Fibroblast of peridontal ligament (primary cell): ENCODE measurements at regions not wholly inside any gene's neighbourhood (a gene's known extent, or its start where the extent isn't known, plus 50 kb on each side); places are given as distances from the start of the nearest gene placed in this dataset.

Experiments
- DNase-seq: peaks from one replicate; pipeline ENCODE4 v3.0.0-alpha.2; 2010; ENCODE audit errors: extremely low read depth

DNA sequence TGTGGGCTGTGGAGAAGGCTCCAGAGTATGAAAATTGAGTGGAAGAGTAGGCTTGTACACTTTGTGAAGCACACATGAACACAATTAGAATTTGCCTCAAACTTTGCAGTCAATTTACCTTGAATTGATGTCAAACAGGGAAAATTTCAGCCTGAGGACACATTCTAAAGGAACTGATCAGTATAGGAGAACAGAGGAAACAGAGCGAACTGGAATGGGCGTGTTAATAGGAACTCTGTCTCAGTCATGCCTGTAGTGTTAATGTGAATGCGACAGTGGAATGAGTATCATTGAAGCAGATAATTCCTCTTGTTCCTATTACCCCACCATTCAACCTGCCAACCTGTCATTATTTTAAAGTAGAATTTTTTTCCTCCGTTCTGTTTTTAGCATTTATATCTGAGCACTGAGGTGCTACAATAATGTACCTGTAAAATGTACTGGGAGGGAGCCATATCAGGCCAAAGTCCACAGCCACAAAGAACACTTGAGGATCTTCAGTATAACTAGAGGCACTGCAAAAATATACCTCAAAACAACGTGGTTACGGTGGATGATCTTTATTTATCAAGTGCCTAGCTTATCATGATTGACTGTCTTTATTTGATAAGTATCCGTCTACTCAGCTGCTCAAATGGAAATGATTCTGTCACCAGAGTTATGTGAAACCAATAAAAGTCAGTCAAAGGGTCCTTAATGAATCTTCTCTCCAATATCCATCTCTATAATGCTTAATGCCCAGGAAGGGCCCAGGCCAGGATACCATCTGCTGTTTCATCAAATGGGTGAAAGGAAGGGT, 125.3 kb upstream of the STMND1 start:
- DNase-seq: no peak

DNA sequence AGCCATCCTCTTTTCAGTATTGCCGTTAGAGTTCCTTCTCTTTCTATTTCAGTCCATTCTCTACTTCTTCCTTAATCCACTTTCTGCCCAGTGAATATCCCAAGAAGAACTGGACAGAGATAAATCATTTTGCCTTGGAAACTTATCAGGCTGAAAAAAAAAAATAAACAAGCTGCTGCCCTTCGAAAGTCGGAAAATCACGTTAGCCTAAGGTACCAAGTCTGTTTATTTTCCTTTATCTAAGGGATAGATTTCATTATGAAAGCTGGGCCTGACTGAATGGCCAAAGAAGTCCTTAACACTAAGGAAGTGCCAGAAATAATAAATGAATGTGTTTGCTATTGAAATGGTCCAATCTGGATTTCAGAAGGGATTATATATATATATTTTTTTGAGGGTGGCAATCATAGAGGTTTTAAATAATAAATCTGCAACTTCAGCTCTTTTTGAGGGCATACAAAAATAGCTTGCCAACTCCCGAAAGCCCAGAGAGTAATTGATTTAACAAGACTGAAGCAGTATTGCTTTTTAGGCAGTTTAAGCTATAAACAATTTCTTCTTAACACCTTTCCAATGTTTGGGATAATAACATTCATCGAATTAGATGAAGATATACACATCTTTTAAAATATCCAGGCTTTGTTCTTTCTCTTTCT, 127.0 kb upstream of the STMND1 start:
- no peak for DNase-seq

DNA sequence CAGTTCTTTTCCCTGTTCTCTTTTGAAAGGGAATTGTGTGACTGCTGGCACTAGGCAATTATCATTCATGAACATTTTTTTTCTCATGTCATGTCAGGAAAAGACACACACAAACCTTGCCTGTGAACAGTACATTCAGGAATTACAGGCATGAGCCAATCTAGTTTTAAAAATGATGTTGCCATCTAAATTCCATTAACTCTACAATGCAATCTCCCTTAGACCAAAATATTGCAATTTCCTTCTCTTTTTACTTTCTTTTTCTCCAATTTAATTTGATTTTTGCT, 127.5 kb upstream of the STMND1 start:
- peak; percentile 43 for DNase-seq

DNA sequence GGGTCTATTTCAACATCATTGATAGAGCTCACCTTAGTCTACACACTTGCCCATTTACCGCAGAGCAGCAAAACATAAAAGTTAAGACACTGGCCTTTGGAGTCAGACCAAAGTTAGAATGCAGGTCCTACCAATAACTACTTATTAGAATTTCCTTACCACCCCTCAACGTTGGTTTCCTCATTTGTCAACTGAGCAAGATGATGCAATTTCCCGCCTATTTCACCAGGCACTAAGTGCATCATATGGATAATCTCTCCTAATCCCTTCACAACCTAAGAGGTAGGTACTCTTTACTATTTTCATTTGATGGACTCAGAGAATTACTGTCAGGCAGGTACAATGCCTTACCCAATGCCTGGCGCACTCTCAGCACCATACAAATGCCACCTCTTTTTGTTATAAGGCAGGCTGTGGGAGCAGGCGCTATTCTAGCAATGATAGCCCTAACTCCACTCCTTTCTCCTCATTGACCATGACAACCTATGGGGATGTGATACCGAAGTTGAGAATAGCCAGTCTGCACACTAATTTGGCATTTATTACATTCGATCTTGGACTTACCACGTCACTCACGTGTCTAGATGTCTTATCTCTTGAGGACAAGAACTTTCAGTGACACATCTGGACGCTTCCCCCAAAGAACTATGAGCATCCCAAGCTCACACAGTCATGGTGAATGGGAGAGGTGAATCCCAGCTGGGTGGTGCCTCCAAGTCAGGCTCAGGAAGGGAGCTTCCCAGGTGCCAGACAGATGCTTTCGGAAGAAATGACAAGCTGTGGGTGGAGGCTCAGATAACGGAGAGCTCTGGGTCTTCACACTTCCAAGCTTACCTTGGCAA, 128.1 kb upstream of the STMND1 start:
- DNase-seq: no peak

DNA sequence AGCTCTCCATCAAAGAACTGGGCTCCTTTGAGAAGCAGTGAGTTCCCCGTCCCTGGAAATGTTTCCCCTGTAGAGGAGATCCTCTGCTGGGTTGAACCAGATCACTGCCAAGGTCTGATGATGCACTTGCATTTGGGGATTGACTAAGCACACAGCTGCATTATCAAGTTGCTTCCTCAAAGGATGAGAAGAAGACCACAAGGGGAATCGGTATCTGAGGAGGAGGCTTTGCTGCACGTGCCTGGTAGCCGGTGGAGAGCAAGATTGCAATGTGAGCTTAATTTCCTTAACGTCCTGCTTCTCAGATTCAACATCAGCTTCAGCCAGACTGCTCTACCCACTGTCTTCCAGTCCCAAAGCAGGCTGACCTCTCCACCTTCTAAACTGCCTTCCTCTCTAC, 128.8 kb upstream of the STMND1 start:
- no peak for DNase-seq

DNA sequence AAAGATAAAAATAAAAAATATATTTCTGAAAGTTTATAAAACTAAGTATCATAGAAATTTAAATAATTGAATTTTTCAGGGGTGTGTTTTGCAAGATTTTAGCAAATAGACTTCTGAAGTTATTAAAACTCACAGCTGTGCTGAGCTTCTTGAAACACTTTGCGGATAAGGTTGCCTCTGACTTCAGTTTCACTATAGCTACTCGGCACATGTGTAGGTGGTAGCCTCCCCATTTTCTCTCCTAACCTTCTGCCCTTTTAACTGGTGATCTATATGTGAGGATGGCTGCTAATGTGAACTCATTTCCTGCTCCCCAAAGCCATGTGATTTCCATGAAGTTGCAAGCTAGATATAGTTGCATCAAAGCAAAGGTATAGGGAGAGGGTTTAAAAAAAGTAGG, 129.3 kb upstream of the STMND1 start:
- DNase-seq: no peak

DNA sequence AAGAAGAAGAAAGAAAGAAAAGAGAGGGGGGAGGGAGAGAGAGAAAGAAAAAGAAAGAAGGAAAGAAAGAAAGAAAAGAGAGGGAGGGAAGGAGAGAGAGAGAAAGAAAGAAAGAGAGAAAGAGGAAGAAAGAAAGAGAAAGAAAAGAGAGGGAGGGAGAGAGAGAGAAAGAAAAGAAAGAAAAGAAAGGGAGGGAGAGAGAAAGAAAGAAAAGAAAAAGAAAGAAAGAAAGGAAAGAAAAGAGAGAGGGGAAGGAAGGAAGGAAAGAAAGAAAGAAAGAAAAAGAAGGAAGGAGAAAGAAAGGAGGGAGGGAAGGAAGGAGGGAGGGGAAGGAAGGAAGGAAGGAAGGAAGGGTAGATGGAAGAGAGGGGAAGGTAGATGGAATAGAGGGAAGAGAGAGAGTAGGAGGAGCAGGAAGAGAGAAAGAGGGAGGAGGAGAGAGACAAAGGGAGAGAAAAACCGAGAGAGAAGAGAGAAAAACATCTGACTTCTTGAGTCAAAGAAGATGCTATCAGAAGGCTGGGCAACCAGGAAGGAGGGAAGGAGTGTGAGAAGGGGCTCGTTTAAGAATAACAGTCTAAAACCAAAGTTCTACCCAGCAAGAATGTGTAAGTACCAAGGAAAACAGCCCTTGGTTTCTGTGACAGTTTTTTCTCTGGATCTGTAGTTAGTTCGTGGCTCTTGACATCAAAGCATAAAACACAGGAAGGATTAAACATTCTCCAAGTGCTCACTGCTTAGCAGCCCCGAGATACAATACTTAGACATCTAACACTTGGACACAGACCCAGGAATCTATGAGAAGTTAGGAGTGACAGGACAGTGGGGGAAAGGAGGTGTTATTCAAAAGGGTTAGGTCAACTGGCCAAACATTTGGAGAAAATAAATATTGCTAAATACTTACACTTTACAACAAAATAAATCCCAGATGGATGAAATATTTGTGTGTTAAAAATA, 131.9 kb upstream of the STMND1 start:
- DNase-seq: peak; percentile 54

DNA sequence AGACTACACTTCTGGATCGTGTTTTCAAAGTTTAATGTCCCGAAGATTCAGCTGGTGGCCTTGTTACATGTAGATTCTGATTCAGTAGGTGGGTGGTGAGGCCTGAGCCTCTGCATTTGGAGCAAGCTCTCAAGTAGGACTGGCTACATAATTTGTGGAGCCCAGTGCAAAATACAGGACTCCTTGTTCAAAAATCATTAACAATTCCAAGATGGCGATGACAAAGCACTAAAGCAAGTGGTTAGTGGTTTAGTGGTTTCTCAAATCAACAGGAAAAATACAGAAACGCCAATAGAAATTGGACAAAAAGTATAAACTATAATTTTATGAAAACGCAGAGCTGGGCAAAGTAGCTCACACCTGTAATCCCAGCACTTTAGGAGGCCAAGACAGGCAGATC, 133.7 kb upstream of the STMND1 start:
- no peak for DNase-seq

DNA sequence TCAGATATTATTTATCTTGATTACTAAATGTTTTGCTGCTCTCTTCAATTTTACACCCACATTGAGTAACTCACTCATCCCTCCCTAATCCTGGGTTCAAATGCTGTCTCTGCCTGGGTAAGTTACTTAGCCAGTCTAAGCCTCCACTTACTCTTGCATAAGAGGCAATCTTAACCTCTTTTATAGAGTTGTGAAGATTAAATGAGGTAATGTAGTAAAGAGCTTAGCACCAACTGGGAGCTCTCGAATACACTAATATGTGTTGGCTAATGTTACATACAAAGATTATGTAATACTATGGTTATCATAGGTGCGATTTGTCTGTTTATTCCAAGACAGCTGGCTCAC, 134.4 kb upstream of the STMND1 start:
- DNase-seq: no peak

DNA sequence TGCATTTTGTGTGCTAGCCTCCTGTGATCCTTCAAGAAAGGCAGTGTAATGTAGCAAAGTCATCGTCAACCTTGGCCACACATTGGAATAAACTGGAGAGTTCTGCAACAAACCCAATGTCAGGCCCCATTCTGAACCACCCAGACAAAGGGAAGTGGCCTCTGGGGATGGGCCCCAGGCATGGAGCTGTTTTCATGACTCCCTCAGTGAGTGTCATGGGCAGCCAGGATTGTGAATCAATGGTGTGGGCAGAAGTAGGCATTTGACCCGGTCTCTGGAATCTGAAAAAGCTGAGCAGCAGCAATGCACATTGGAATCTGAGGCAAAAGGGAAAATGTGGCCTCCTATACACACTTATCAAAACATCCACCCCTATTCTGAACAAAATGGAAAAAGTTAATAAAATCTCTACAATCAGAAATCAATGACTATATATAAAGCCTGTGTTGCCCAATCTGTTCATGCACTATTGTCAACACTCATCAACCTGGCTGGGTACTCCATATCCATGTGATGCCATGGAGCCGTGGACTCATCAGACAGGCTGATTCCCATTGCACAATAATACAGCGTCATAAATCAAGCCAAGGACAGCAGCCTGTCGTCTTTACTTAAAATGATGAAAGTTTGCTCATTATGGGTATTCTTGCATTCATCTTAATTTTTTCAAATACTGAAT, 134.9 kb upstream of the STMND1 start:
- no peak for DNase-seq

DNA sequence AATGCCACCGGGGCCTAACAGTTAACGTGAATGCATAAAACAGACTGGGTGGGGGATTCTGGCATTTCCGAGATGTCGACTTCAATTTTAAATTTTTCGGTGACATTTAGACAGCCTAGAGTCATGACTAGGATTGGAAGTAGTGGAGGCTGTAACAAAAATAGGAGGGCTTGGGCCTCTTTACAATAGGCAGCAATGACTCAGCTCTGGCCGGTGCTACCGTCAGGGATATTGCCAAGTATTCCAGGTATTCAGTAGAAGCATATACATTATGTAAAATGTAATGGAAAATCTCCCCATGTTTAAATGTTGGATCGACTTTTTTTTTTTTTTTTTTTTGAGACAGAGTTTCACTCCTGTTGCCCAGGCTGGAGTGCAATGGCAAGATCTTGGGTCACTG, 136.2 kb upstream of the STMND1 start:
- no peak for DNase-seq

DNA sequence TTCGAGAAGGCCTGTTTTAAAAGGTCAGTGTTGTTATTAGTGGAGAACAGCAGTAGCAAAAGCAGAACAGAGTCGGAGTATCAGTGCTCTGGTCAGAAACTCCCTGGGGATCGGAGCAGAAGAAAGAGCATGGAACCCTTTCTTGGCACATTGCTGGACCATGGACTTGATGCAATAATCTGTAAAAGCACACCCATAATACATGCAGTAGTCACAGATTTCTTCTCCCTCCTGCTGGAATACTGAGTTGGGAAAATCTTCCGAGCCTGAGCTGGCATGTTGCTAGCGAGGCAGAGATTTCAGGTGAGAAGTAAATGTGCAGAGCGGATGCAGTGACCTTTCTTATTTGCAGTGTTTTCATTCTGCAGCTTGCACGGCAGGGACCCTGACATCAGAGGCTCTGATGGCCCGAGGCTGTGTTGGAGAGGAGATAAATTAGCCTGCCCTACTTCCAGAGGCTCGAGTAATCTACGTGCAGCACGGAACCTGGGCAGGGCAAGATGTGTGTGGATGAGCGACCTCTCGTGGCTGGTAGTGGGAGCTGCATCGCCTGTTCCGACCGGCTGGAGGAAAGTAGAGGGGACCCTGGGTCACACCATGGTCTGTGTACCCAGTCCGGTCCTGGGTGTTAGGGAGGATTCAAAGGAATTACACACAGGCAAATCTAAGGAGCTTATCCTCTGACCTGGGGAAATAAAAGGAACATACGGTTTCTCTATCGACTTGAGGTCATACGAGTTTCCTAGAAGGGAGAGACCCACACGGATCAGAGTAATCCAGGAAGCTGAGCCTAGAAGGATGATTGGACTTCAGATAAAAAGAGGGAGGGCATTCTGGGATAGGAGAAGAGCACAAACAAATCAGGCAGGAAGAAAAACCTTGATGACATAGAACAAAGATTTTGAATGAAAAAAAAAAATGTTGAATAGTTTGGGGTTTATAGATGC, 137.0 kb upstream of the STMND1 start:
- peak; percentile 80 for DNase-seq

DNA sequence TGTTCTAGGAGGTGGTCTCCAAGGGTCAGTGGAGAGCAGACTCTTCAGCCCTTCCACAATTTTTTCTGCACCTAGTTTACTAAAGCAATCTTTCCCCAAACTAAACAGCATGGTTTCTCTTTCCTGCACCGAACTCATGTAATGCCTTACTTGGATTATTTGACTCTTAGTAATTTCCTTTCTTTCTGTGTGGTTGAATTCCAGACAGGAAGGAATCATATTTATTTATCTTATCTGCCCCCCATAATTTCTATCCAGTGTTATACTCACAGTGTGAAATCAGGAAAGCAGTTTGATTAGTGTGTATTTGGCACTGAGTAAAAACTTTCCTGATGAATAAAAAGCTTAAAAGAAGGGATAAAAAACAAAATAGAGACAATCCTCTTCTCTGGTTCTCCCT, 140.3 kb upstream of the STMND1 start:
- DNase-seq: peak; percentile 26

DNA sequence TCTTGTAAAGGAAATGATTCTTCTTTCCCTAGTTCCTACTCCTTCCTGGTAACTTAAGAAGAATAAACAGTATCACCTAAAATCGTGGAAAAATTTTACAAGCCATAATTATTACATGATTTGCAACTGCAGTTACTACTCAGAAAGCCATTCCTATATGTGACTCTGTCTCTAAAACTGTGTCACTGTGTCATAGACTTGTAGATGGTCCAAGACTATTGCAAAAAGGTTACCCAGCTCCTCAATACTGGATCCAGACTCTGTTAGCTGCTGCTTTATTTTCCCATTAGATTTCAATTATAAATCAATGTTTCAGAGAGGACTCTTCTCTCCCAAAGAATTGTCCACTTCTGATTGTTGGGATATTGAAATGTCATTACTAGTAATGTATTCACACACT, 142.1 kb upstream of the STMND1 start:
- no peak for DNase-seq

DNA sequence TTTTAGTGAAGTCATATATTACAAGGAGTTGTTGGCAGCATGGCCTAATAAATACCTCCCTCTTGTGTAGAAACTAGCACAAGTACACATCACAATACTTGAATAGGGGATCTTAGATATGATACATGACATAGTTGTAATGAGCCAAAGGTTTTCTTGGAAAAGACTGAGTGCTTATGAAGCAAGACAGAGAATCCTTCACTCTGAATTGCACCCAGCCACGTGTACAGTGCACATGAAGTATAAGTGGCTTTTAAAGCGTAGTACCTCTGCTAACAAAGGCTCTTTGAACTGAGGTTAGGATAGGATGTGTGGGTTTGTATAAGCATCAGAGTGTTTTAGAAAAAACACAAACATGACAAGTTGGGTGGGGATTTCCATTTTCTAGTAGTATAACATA, 145.5 kb upstream of the STMND1 start:
- peak; percentile 16 for DNase-seq

DNA sequence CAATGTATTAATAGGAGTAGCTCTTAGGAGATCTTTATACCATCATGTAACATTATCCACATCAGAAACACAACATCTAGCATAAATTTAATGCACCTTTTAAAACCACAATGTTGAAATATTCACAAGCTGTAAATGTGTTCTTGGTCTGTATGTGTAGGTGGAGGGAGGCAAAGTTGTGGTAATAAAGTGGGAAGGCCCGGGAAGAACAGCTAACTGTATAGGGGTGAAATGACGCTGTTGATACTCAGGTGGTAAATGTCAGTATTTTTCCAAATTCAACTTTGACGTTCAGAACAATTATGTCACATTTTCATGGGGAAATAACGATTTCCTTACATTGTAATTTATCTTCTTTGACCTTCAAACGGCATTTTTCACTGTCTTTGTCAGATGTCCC, 146.0 kb upstream of the STMND1 start:
- no peak for DNase-seq

DNA sequence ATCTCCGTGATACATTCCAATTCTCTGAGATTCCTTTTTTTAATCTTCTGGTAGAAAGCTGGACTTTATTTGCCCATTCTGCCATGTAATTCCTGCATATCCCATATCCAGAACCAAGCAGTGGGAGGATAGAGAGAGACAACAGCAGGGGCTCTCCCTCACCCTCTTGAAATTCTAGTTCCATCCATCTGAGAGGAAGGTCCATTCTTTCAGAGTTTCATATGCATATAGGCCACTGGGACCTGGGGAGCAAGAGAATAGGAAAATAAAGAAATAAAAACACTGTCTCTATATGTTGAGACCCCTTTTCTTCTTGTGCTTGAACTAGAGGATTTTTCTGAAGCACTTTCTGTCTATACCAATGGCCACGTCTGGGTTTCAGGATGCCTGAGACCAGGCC, 147.9 kb upstream of the STMND1 start:
- no peak for DNase-seq

DNA sequence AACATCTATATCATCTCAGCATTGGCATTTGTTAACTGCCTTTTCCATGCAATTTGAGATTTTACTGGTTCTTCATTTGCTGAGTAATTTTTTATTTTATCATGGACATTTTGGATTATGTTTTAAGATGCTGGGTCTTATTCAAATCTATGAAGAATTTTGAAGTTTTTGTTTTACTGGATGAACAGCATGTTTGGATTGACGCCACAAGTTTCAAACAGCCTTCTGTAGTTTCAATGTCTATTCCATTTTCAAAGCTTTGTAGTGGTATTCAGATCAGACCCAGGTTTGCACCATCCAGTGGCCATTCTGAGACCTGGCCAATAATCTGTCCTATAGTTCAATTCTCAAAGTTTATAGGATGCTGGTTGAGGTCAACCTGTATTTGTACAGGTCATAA, 148.4 kb upstream of the STMND1 start:
- no peak for DNase-seq

DNA sequence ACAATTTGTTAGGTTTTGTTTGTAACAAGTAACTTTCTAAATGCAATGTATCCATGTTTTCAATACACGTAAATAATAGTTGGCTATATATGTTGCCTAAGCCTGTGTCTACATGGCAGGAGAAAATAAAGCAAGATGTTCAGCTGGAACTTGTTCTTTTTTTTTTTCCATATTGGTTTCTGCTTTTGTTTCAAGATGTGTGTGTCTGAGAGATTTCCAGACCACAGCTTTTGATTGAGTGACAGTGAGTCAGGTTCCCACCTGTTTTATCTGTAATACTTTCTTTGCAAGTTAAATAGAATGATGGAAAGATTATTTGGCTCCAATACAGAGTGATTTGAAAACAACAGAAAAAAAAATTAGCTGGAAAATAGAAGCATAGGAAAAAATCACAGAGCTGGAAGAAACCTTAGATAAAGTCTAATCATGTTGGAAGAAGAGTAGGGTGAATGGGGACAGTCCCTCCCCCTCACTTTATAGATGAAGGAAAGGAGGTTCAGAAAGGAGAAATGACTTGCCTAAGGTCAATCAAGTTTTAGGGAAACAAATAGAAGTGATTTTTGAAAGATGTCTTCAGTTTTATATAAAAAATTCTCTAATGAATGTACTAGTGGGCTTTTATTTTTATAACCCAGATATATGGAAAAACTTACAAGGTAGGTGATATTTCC, 150.9 kb upstream of the STMND1 start:
- no peak for DNase-seq

DNA sequence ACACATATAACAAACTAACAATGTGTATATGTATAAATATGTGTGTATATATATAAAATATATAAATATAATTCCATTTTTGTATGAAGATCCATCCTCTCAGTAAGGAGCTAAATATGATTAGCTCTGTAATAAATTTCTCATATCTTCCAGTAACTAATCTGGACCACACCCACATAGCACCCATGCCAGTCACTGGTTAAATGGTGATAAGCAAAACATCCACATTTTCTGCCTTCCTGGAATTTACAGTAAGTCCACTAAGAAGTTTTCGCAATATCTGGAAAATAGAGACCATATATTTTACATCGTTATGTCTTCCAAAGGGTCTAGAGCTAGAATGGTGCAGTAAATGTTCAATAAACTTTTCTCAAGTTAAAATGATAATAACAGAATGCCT, 151.5 kb upstream of the STMND1 start:
- DNase-seq: no peak
